ENCODE measurements at regions not wholly inside any gene's neighbourhood (a gene's known extent, or its start where the extent isn't known, plus 50 kb on each side); places are given as distances from the start of the nearest gene placed in this dataset.
"Not testable (repeated sequence)": the region's sequence is repeated elsewhere in the genome, so short reads cannot be mapped to it uniquely, and the experiment has no call there.

GRCh38 chr14:30443368-30444007 is 115.5 kb upstream of the G2E3 start:
- peak; percentile 32 for DNase-seq (ENCODE audit: low spot score)

DNA sequence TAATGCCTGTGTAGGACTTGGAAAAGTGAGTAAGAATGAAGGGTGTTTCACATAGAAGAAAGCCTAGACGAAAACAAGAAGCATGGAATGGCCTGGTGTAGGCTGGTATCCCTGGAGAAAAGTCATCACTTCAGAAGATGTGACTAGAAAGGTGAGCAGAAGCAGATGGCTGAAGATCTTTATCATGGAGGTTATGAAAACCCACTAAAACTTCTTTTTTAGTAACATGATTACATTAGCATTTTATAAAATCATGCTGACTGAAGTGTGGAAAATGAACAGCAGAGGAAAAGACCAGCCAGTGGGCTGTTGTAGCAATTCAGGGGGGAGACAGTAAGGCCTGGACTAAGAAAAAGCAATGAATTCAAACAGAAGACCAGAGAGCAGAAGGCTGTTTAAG is 114.5 kb upstream of the G2E3 start:
- no peak for DNase-seq (ENCODE audit: low spot score)

- no peak for DNase-seq (ENCODE audit: low spot score)
These were observed 113.8 kb upstream of the G2E3 start for GRCh38 chr14:30445011-30445793.

GRCh38 chr14:30445852-30446251 is 113.1 kb upstream of the G2E3 start:
- DNase-seq (ENCODE audit: low spot score): no peak

DNA sequence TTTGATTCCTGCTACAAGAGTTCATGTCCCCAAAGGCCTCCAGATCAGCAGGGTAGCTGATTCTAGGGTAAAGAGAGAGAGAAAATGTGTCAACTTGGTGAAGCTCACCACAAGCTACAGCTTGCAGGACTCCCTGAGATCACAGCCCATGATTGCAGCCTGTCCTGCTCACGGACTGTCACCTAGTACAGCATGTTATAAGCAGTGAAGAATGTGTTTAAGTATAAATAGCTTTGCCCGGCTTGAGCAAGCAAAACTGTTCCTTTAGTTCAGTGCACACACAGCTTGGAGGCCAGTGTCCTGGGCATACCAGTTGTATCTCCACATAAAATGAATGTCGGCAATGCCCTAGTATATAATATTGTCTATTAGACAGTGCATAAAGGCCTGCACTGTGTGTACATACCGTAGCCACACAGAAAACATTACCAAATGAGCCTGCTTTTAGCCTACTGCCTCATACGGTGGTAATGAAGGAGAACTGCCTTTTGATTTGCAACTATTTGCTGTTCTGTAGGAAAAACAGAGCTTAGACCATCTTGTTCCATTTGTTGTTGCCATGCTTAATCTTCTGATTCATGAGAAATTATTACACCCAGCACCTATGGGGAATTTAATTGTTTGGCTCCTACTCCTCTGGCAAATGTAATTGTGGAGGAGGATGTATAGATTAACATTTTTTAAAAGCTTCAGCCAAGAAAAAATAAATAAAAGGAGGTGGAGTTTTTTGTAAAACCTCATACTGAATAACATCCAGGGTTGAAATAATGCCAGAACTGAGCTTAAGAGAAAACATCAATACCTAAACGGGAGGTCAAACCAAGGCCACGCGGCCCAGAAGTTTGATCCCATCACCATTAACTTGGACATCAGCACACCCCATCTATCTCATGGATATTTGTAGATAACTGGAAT is 108.1 kb upstream of the G2E3 start:
- no peak for DNase-seq (ENCODE audit: low spot score)

GRCh38 chr14:30456296-30456695 is 102.7 kb upstream of the G2E3 start:
- no peak for DNase-seq (ENCODE audit: low spot score)

DNA sequence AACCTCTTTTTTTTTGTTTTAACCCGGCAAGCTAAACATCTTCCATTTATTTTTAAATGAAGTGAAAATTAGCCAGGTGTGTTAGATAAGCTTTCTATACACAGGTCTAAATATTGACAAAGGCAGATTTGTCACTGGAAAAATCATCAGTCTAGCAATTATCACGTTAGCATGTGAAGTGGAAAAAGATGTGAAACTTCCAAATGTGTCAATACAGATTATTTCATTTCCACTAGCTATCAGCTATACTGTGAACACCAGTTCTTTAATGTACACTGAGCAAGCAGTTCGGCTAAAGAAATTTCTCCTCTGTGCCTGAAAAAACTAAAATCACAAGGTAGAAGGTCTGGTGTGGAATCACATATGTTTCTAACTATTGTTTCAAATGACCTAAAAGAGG is 96.6 kb upstream of the G2E3 start:
- DNase-seq (ENCODE audit: low spot score): no peak

DNA sequence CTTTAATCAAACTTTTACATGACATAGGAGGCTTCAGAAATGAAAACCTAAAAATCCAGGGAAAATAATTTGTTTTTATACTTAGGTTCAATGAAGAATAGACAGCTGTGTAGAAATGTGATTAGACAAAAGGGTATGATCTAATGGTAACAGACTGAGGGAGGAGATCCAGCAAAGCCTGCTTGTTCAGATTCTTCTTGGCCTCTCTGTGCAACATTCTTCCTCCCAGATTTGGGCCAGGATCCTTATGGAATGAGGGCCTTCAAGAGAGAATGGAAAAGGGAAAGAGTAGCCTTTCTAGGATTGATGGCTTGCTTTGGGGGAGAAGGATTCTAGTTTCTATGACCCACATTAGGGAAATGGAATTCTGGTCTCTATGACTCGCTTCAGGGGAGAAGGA is 94.5 kb upstream of the G2E3 start:
- DNase-seq (ENCODE audit: low spot score): no peak

DNA sequence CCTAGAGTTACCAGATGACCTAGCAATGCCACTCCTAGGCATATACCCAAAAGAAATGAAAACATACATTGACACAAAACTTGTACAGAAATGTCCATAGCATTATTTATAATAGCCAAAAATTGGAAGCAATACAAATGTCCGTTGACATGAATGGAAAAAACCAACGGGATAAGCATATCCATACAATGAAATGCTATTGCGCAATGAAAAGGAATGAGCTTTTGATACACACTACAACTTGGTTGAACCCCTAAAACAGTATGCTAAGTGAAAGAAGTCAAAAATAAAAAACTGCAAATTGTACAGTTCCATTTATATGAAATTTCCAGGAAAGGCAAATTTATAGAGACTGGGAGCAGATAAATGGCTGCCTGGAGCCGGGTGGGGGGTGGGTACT is 90.6 kb upstream of the G2E3 start:
- DNase-seq (ENCODE audit: low spot score): no peak

DNA sequence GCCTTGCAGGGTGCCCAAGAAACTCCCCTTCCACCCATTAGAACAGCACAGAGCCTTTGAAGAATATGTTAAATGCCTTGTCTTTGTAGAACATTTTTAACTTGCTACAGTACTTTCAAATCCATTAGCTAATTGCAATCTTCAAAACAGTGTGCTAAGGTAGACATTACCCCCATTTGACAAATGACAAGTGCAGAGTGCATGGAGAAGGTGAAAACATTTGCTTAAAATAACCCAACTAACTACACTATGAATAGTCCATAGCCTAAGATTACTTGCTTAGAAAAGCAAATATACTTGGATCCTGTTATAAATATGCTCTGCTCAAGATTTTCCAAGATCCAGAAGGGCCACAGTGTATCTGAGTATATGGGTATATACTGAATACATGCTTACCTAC is 87.0 kb upstream of the G2E3 start:
- DNase-seq (ENCODE audit: low spot score): no peak

DNA sequence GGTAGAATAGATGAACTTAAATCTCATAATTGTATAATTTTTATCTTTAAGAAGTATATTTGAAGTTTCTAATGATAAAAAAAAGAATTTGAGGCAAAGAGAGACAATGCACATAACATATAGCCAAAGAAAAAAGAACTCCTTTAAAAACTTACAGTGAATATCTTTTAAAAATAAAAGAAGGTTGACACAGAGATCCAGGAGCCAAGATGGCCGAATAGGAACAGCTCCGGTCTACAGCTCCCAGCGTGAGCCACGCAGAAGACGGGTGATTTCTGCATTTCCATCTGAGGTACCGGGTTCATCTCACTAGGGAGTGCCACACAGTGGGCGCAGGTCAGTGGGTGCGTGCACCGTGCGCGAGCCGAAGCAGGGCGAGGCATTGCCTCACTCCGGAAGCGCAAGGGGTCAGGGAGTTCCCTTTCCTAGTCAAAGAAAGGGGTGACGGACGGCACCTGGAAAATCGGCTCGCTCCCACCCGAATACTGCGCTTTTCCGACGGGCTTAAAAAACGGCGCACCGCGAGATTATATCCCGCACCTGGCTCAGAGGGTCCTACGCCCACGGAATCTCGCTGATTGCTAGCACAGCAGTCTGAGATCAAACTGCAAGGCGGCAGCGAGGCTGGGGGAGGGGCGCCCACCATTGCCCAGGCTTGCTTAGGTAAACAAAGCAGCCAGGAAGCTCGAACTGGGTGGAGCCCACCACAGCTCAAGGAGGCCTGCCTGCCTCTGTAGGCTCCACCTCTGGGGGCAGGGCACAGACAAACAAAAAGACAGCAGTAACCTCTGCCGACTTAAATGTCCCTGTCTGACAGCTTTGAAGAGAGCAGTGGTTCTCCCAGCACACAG is 84.9 kb upstream of the G2E3 start:
- not testable (repeated sequence) for DNase-seq (ENCODE audit: low spot score)

GRCh38 chr14:30482276-30482675 is 76.7 kb upstream of the G2E3 start:
- no peak for DNase-seq (ENCODE audit: low spot score)

- no peak for DNase-seq (ENCODE audit: low spot score)
These were observed 74.8 kb upstream of the G2E3 start for GRCh38 chr14:30484201-30484600.

GRCh38 chr14:30484976-30485375 is 74.0 kb upstream of the G2E3 start:
- no peak for DNase-seq (ENCODE audit: low spot score)

DNA sequence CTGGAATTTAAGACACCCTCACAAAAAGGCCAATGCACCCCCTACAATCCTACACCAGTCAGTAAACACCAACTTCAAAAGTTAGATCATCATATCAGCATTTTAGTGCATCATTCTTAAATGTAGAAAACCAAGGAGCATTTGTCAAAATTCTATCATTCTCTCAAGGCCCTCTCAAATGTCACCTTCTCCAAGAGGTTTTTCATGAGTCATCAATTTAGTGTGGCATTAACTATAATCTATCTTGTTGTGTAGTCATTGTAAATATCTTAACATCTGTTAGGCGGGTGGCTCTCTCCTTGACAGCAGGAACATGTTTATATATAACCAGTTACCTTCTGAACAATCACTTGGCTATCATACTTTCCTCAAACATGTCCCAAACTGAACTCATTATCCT is 62.1 kb upstream of the G2E3 start:
- no peak for DNase-seq (ENCODE audit: low spot score)

DNA sequence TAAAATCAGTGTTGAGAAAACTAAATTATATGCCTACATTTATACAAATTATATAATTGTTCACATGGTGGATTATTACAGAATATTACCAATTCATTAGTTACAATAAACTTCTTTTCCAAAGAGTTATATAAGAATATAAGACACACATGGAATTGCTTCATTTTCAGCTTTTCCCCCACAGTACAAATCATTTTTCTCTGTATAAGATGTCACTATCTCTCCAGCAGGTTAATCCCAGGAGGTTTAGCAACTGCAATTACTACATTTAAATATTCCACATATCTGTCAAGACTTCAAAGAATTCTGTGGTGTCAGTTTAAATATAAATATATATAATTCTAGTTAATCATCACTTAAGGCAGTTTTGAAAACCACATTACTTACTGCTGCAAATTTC is 59.6 kb upstream of the G2E3 start:
- DNase-seq (ENCODE audit: low spot score): no peak

DNA sequence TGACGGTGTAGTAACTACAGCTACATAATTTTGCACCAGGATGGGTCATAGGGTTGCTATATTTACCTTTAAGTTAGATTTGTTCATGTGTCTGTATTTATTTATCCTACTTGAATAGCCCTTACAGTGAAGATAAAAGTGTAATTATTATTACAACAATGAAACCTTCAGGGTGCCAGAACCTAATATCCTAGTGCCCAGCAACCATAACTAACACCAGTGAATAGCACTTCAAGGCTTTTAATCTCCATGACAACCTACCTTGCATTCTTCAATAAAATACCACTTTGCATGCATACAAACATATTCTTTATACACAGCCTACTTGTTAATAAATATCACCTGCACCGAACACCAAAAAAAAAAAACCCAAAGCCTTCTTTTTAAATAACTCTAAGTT is 58.7 kb upstream of the G2E3 start:
- DNase-seq (ENCODE audit: low spot score): no peak

GRCh38 chr14:30507209-30507608 is 51.7 kb upstream of the G2E3 start:
- no peak for DNase-seq (ENCODE audit: low spot score)
